Ectodermal cell (in vitro differentiated cells): ENCODE measurements at regions not wholly inside any gene's neighbourhood (a gene's known extent, or its start where the extent isn't known, plus 50 kb on each side); places are given as distances from the start of the nearest gene placed in this dataset.

Experiments
- H3K27ac ChIP-seq: 2 replicates; pipeline ENCODE4 v1.7.0; 2013; ENCODE audit warnings: mild to moderate bottlenecking, low read depth, low read length; ENCODE audit not compliant: insufficient read depth, poor library complexity, severe bottlenecking
- H3K27me3 ChIP-seq: 2 replicates; pipeline ENCODE4 v1.7.0; 2013; ENCODE audit warnings: mild to moderate bottlenecking, low read length; ENCODE audit not compliant: insufficient read depth, control insufficient read depth, poor library complexity, severe bottlenecking
- H3K36me3 ChIP-seq: one replicate; pipeline ENCODE4 v1.7.0; 2013; ENCODE audit warnings: low read length; ENCODE audit not compliant: control insufficient read depth, insufficient read depth
- H3K4me1 ChIP-seq: one replicate; pipeline ENCODE4 v1.7.0; 2013; ENCODE audit warnings: low read length; ENCODE audit not compliant: control insufficient read depth, insufficient read depth
- H3K4me3 ChIP-seq: 2 replicates; pipeline ENCODE4 v1.7.0; 2013; ENCODE audit warnings: low read depth, low read length, control low read depth; ENCODE audit not compliant: insufficient read depth
- H3K9me3 ChIP-seq: 2 replicates; pipeline ENCODE4 v1.7.0; 2013; ENCODE audit warnings: mild to moderate bottlenecking, low read length, moderate library complexity; ENCODE audit not compliant: control insufficient read depth
- WGBS, 2 experiments: methylation state at CpG; one replicate each; pipeline ENCODE4 v1.1.7; 2013; ENCODE audit warnings: missing lambda C conversion rate in 2 of 2; 5-methylcytosine and 5-hydroxymethylcytosine counted together

DNA sequence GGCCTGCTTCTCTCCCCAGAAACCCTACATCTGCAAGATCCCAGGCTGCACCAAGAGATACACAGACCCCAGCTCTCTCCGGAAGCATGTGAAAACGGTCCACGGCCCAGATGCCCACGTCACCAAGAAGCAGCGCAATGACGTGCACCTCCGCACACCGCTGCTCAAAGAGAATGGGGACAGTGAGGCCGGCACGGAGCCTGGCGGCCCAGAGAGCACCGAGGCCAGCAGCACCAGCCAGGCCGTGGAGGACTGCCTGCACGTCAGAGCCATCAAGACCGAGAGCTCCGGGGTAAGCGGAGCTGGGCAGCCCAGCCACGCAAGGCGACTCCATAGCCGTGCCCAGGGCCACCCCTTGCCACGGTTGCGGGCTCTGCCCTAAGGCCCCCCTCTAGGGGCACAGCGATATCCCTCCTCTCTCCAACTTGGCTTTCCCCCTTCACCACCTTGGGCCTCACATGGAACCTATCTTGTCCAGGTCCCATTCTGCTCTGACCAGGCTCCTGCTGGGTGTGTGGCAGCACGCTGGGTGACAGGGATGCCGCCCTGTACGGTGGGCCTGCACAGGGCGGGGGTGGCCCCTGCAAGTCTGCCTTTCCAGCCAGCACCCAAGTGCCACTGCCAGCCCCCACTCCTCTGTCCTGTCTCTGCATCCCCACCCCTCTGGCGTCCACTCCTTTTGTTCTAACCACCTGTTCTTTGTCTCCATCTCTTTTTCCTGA, 248.9 kb downstream of the GLI2 start:
- no peaks in the 10 kb centered on the region for H3K4me1 ChIP-seq
- no peak overlapping the region for H3K4me3 ChIP-seq
- no peaks in the 10 kb centered on the region for H3K27me3 ChIP-seq
- no peak overlapping the region for H3K27ac ChIP-seq
- H3K36me3 ChIP-seq = peaks cover 43% of the 10 kb centered on the region
- H3K9me3 ChIP-seq = no peaks in the 10 kb centered on the region
- WGBS, 2 experiments = 95 to 96% methylated on average over 28 of the region's 28 CpGs

DNA sequence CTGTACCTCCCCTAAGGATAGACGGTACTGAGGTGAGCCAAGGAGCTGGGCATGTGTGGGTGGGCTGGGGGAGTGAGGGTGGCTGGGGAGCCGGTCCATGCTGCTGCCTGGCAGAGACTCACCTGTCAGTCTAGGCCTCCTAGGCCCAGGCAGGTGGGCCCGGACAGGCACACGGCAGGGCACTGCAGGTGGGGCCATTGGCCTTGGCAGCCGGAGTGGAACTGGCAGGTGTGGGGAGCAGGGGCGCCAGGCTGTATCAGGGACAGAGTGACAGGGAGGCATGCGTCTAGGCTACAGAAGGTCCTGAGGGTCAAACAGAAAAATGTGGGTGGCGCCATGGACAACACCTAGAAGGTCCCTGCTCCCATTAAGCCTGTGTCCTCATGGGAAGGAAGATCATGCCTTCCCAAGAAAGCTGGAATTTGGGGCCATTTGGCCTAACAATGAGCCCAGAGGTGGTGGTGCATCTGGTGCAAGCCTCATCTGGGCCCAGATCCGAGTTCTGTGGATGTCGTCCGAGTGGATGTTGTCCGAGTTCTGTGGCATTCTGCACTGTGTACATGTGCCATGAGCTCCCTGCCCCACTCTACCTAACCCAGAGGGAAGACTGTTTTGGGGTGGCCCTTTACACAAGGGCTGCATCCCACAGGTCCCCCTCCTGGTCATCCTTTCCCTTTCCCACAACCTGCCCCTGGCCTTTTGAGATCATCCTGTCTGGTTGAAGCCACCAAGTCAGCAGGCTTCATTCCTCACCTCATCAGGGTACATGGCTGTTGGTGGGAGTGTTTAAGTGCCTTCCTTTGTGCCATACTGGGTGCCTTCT, 249.7 kb downstream of the GLI2 start:
- Histone ChIP-seq H3K36me3 (peaks cover 45% of the 10 kb centered on the region), H3K9me3 (no peaks in the 10 kb centered on the region), H3K27me3 (no peaks in the 10 kb centered on the region), H3K27ac (no peak overlapping the region), H3K4me3 (no peak overlapping the region), H3K4me1 (no peaks in the 10 kb centered on the region)
- 94 to 96% methylated on average over 12 of the region's 12 CpGs for WGBS, 2 experiments

DNA sequence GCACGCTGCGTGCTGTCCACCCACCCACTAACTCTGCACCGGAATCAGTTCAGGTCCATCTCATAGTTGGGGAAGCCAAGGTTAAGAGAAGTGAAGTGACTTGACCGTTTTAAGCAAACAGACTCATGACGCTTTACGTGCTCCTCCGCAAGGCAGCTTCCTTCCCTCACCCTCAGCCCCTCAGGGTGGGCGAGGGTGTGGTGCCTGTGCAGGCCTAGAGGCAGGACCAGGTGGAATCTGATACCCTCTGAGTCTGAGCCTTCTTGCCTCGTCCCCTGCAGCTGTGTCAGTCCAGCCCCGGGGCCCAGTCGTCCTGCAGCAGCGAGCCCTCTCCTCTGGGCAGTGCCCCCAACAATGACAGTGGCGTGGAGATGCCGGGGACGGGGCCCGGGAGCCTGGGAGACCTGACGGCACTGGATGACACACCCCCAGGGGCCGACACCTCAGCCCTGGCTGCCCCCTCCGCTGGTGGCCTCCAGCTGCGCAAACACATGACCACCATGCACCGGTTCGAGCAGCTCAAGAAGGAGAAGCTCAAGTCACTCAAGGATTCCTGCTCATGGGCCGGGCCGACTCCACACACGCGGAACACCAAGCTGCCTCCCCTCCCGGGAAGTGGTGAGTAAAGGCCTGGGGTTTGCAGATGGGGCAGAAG, 250.5 kb downstream of the GLI2 start:
- 96% methylated on average over 27 of the region's 27 CpGs for WGBS, 2 experiments
- Histone ChIP-seq H3K9me3 (no peaks in the 10 kb centered on the region), H3K27ac (no peak overlapping the region), H3K27me3 (no peaks in the 10 kb centered on the region), H3K36me3 (peaks cover 46% of the 10 kb centered on the region), H3K4me1 (no peaks in the 10 kb centered on the region), H3K4me3 (no peak overlapping the region)

DNA sequence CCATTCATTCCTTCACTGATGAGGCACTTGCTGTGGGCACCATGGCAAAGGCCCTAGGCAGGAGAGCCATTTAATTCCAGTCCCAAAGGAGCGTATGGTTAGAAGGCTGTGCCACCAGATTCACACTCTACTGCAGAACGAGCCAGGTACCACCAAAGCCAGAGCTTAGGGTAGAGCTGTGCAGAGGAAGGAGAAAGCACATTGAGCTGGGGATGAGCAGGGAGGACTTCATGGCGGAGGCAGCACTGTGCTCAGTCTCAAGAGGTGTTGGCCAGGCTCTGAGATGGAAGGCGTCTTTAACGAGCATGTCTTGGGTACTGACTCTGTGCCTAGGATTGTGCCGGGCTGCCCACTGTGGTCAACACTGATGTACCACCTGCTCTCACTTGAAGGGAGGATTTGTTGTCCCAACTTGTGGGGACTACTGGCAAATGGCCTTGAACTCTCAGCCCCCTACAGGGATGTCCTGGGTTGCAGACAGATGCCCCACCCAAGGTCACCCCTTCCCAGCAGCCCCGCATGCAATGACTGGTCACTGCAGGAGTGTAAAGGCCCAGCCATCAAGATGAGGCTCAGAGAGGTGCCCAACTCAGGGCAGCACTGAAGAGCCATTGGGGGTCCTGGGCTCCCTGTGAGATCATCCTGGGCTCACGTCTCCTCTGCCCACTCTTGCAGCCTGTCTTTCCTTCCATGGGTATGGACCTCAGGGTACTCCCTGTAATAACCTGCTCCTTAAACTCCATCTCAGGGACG, 251.4 kb downstream of the GLI2 start:
- H3K27ac ChIP-seq = no peak overlapping the region
- peaks cover 48% of the 10 kb centered on the region for H3K36me3 ChIP-seq
- no peak overlapping the region for H3K4me3 ChIP-seq
- H3K27me3 ChIP-seq = no peaks in the 10 kb centered on the region
- no peaks in the 10 kb centered on the region for H3K9me3 ChIP-seq
- H3K4me1 ChIP-seq = no peaks in the 10 kb centered on the region
- WGBS, 2 experiments = 94 to 96% methylated on average over 9 of the region's 9 CpGs

DNA sequence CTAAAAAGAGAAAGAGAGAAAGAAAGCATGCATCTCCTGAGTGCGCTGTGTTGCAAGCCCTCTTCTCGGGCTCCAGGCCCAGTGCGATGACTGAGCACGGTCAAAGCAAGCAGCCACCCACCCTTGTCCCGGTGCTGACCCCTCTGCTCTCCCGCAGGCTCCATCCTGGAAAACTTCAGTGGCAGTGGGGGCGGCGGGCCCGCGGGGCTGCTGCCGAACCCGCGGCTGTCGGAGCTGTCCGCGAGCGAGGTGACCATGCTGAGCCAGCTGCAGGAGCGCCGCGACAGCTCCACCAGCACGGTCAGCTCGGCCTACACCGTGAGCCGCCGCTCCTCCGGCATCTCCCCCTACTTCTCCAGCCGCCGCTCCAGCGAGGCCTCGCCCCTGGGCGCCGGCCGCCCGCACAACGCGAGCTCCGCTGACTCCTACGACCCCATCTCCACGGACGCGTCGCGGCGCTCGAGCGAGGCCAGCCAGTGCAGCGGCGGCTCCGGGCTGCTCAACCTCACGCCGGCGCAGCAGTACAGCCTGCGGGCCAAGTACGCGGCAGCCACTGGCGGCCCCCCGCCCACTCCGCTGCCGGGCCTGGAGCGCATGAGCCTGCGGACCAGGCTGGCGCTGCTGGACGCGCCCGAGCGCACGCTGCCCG, 252.5 kb downstream of the GLI2 start:
- Histone ChIP-seq H3K36me3 (peaks cover 49% of the 10 kb centered on the region), H3K4me3 (no peak overlapping the region), H3K4me1 (no peaks in the 10 kb centered on the region), H3K27ac (no peak overlapping the region), H3K27me3 (no peaks in the 10 kb centered on the region), H3K9me3 (no peaks in the 10 kb centered on the region)
- 96 to 97% methylated on average over 68 of the region's 68 CpGs for WGBS, 2 experiments

DNA sequence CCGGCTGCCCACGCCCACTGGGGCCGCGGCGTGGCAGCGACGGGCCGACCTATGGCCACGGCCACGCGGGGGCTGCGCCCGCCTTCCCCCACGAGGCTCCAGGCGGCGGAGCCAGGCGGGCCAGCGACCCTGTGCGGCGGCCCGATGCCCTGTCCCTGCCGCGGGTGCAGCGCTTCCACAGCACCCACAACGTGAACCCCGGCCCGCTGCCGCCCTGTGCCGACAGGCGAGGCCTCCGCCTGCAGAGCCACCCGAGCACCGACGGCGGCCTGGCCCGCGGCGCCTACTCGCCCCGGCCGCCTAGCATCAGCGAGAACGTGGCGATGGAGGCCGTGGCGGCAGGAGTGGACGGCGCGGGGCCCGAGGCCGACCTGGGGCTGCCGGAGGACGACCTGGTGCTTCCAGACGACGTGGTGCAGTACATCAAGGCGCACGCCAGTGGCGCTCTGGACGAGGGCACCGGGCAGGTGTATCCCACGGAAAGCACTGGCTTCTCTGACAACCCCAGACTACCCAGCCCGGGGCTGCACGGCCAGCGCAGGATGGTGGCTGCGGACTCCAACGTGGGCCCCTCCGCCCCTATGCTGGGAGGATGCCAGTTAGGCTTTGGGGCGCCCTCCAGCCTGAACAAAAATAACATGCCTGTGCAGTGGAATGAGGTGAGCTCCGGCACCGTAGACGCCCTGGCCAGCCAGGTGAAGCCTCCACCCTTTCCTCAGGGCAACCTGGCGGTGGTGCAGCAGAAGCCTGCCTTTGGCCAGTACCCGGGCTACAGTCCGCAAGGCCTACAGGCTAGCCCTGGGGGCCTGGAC, 253.2 kb downstream of the GLI2 start:
- H3K27me3 ChIP-seq = no peaks in the 10 kb centered on the region
- WGBS, 2 experiments = 96 to 97% methylated on average over 74 of the region's 74 CpGs
- H3K36me3 ChIP-seq = peaks cover 49% of the 10 kb centered on the region
- H3K4me1 ChIP-seq = no peaks in the 10 kb centered on the region
- no peaks in the 10 kb centered on the region for H3K9me3 ChIP-seq
- no peak overlapping the region for H3K27ac ChIP-seq
- no peak overlapping the region for H3K4me3 ChIP-seq

DNA sequence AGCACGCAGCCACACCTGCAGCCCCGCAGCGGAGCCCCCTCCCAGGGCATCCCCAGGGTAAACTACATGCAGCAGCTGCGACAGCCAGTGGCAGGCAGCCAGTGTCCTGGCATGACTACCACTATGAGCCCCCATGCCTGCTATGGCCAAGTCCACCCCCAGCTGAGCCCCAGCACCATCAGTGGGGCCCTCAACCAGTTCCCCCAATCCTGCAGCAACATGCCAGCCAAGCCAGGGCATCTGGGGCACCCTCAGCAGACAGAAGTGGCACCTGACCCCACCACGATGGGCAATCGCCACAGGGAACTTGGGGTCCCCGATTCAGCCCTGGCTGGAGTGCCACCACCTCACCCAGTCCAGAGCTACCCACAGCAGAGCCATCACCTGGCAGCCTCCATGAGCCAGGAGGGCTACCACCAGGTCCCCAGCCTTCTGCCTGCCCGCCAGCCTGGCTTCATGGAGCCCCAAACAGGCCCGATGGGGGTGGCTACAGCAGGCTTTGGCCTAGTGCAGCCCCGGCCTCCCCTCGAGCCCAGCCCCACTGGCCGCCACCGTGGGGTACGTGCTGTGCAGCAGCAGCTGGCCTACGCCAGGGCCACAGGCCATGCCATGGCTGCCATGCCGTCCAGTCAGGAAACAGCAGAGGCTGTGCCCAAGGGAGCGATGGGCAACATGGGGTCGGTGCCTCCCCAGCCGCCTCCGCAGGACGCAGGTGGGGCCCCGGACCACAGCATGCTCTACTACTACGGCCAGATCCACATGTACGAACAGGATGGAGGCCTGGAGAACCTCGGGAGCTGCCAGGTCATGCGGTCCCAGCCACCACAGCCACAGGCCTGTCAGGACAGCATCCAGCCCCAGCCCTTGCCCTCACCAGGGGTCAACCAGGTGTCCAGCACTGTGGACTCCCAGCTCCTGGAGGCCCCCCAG, 254.1 kb downstream of the GLI2 start:
- H3K4me1 ChIP-seq = no peaks in the 10 kb centered on the region
- 94 to 96% methylated on average over 26 of the region's 26 CpGs for WGBS, 2 experiments
- H3K36me3 ChIP-seq = peaks cover 41% of the 10 kb centered on the region

DNA sequence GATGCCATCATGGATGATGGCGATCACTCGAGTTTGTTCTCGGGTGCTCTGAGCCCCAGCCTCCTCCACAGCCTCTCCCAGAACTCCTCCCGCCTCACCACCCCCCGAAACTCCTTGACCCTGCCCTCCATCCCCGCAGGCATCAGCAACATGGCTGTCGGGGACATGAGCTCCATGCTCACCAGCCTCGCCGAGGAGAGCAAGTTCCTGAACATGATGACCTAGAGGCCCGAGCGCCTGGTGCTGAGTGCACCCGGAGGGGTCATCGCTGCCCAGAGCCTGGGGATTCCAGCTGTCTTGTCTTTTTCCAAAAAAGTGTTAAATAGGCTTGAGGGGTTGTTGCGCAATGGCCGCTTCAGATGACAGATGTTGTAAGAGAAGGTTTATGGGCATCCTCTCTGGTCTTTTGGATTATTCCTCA, 254.8 kb downstream of the GLI2 start:
- H3K4me1 ChIP-seq = no peaks in the 10 kb centered on the region
- H3K27ac ChIP-seq = no peak overlapping the region
- H3K27me3 ChIP-seq = no peaks in the 10 kb centered on the region
- peaks cover 36% of the 10 kb centered on the region for H3K36me3 ChIP-seq
- no peaks in the 10 kb centered on the region for H3K9me3 ChIP-seq
- WGBS, 2 experiments = 95 to 96% methylated on average over 15 of the region's 15 CpGs
- no peak overlapping the region for H3K4me3 ChIP-seq

More for the DNA sequence above, 254.1 kb downstream of the GLI2 start:
- no peaks in the 10 kb centered on the region for H3K27me3 ChIP-seq
- H3K4me3 ChIP-seq = no peak overlapping the region
- no peaks in the 10 kb centered on the region for H3K9me3 ChIP-seq
- H3K27ac ChIP-seq = no peak overlapping the region
